WI38 (cell line): ENCODE measurements at regions not wholly inside any gene's neighbourhood (a gene's known extent, or its start where the extent isn't known, plus 50 kb on each side); places are given as distances from the start of the nearest gene placed in this dataset.
A peak's percentile ranks its signal among the peaks of the same experiment; 100 is the strongest.

Source experiments
- H3K4me3 ChIP-seq: 2 replicates; pipeline ENCODE4 v1.5.1; 2011; ENCODE audit warnings: low read depth, mild to moderate bottlenecking, control low read depth, low read length
- CTCF ChIP-seq: IDR thresholded peaks from 2 replicates; pipeline ENCODE4 v1.5.1; 2012; ENCODE audit warnings: low read depth, mild to moderate bottlenecking, control low read depth, low read length

GRCh38 chr10:65566906-65567305, 1358.9 kb upstream of the LRRTM3 start:
- H3K4me3 ChIP-seq, result no peak overlapping the region
- TF ChIP-seq CTCF, result no peak

DNA sequence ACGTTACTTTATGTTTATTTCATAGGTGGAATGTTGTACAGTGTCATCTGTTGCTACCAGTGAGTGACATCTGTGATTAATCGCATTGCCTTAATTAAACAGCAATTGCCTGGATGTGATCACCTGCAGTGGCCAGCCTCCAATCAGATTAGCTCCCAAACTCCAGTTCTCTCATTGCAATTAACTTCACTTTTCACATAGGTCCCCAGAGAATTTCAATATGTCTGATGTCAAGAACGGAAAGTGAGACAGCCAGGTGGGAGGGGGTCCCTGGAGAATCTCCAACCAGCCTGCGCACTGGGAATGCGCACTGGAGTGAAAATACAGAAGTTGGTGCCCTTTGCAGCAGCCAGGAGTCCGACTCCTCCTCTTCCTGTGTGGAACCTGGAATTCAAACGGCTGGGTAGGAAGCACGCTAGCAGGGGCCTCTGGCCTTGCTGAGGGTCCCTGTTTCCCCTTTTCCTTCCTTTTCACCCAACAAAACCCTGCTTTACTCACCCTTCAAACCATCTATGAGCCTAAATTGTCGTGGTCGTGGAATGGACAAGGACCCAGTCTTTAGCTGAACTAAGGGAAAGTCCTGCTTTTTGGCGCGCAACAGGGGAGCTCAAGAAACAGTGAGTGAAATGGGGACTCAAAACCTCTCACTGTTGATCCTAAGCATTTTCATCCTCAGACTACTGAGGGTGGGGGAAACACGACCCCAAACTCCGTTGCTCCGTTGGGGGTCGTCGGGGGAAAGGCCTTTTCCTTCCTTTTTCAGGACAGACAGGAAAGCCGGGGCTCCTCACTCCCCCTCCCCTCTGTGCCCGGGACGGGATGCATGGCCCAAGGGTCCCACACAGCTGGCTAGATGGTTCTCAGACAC, 1355.5 kb upstream of the LRRTM3 start:
- peak overlapping the region; percentile 48 for H3K4me3 ChIP-seq
- TF ChIP-seq CTCF, result no peak

- TF ChIP-seq CTCF, result no peak
- H3K4me3 ChIP-seq, result peak overlapping the region; percentile 48
Measured at GRCh38 chr10:65571011-65571570, 1354.7 kb upstream of the LRRTM3 start.

GRCh38 chr10:65581426-65582026, 1344.3 kb upstream of the LRRTM3 start:
- no peak for TF ChIP-seq CTCF
- no peak overlapping the region for H3K4me3 ChIP-seq

DNA sequence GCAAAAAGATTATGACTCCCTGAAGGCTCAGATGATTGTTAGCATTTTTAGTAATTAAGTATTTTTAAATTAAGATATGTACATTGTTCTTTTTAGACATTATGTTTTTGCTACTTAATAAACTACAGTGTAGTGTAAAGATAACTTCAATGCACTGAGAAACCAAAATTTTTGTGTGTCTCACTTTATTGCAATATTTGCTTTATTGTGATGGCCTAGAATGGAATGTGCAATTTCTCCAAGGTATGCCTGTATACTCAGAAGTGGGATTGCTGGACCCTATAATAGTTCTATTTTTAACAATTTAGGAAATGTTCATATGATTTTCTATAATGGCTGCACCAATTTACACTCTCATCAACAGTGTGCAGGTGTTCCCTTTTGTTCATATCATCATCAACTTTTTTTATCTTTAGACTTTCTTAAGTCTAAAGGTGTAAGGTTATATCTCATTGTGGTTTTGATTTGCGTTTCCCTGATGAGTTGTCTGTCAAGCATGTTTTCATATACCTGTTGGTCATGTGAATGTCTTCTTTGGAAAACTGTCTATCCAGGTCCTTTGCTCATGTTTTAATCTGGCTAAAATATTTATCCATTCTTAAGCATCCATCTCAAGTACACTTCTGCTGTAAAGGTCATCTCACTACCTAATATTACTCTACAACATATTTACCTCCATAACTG, 1323.5 kb upstream of the LRRTM3 start:
- no peak for TF ChIP-seq CTCF
- H3K4me3 ChIP-seq, result no peak overlapping the region

DNA sequence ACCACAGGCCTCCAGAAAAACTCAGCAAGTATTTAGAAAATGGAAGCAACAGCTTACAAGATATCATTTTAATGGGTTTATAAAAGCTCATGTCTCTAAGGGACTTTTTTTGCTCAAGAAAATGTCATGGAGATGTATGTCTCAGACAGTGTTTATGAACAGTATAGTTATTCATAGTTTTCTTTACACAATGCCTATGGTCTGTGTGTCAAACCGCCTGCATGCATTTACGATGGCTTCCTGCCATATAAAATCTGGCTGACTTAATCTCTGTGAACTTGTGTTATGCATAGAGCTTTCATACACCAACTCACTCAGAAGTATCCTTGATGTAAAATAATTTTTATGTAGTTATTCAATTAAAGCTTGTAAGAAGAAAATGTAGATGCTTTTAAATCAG, 1314.2 kb upstream of the LRRTM3 start:
- TF ChIP-seq CTCF, result no peak
- H3K4me3 ChIP-seq, result no peak overlapping the region
